ENCODE measurements at regions not wholly inside any gene's neighbourhood (a gene's known extent, or its start where the extent isn't known, plus 50 kb on each side); places are given as distances from the start of the nearest gene placed in this dataset.

DNA sequence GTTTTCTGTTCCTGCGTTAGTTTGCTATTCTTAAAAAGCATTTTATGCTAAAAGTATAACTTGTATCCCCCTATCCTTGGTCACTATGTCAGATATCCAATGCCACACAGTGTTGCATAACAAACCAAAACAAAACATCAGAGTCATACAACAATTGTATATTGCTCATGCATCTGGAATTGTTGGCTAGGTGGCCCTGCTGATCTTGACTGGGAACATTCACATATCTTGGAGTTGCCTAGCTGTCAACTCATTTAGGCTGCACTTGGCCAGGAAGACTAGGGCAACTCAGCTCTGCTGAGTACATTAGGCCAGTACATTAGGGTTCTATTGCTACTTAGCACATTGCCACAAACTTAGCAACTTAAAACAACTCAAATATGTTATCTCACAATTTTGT, 706.5 kb upstream of the UBE2E2 start:
- WGBS (ENCODE audit: insufficient coverage, low coverage, missing lambda C conversion rate), result 0% methylated on average over 1 of the region's 1 CpG
- no peak overlapping the region for H2AFZ ChIP-seq (ENCODE audit: low read depth, low read length)
- H3K4me2 ChIP-seq (ENCODE audit: insufficient read depth, low read length), result no peak overlapping the region
- H3K9me3 ChIP-seq (replicated peaks; ENCODE audit: control insufficient read depth, insufficient read depth, low read depth, low read length), result peaks cover 2% of the 10 kb centered on the region; the same call in 1 of the 2 replicates
- CTCF ChIA-PET (ENCODE audit: low intra/inter-chr PET ratio), result no interaction called here
- no peaks in the 10 kb centered on the region for H3K27me3 ChIP-seq (ENCODE audit: control insufficient read depth in 2 of 2, insufficient read depth in 2 of 2, low read length in 2 of 2)
- H4K20me1 ChIP-seq (replicated peaks; ENCODE audit: control insufficient read depth, insufficient read depth, low read length), result no peaks in the 10 kb centered on the region
- H3K27ac ChIP-seq (ENCODE audit: extremely low read depth, low read depth, low read length), result no peak overlapping the region
- TF ChIP-seq GABPA (tag; conservative IDR thresholded peaks at IDR 0.05; ENCODE audit: low read depth), result no peak
- TF ChIP-seq, protein P1, sequence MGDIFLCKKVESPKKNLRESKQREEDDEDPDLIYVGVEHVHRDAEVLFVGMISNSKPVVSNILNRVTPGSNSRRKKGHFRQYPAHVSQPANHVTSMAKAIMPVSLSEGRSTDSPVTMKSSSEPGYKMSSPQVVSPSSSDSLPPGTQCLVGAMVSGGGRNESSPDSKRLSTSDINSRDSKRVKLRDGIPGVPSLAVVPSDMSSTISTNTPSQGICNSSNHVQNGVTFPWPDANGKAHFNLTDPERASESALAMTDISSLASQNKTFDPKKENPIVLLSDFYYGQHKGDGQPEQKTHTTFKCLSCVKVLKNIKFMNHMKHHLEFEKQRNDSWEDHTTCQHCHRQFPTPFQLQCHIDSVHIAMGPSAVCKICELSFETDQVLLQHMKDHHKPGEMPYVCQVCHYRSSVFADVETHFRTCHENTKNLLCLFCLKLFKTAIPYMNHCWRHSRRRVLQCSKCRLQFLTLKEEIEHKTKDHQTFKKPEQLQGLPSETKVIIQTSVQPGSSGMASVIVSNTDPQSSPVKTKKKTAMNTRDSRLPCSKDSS (IDR thresholded peaks at IDR 0.05; ENCODE audit: low read depth, partially characterized antibody), result no peak
- TF ChIP-seq, protein P2, sequence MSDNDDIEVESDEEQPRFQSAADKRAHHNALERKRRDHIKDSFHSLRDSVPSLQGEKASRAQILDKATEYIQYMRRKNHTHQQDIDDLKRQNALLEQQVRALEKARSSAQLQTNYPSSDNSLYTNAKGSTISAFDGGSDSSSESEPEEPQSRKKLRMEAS (CRISPR knock-in tag; IDR thresholded peaks at IDR 0.05), result no peak
- no peak for TF ChIP-seq POLR2G (IDR thresholded peaks at IDR 0.05; ENCODE audit: low read depth, low read length)
- POLR2A ChIA-PET, result no interaction called here
- H3K9ac ChIP-seq (ENCODE audit: insufficient read depth in 1 of 2, low read depth in 2 of 2, low read length in 2 of 2), result no peak overlapping the region
- intact Hi-C loops (cut with micrococcal nuclease) (no loop called here), in situ Hi-C loops (cut with MboI) (no loop called here)
- no TSS peak for BruUV-seq (replicated peaks)
- H3K9me1 ChIP-seq (ENCODE audit: control insufficient read depth, insufficient read depth, low read length), result no peaks in the 10 kb centered on the region
- no peaks in the 10 kb centered on the region for H3K79me2 ChIP-seq (ENCODE audit: control insufficient read depth, insufficient read depth, low read length)
- H3K4me3 ChIP-seq, result no peak overlapping the region
- ATAC-seq (no peak), DNase-seq (ENCODE audit: extremely low read depth in 1 of 4, low spot score in 3 of 4) (no peak), FAIRE-seq (no peak)
- no peaks in the 10 kb centered on the region for H3K36me3 ChIP-seq (ENCODE audit: control insufficient read depth, insufficient read depth, low read length)
- no peaks in the 10 kb centered on the region for H3K4me1 ChIP-seq (replicated peaks in 1 of 2; ENCODE audit: control insufficient read depth in 2 of 2, insufficient read depth in 2 of 2, low read length in 2 of 2)

DNA sequence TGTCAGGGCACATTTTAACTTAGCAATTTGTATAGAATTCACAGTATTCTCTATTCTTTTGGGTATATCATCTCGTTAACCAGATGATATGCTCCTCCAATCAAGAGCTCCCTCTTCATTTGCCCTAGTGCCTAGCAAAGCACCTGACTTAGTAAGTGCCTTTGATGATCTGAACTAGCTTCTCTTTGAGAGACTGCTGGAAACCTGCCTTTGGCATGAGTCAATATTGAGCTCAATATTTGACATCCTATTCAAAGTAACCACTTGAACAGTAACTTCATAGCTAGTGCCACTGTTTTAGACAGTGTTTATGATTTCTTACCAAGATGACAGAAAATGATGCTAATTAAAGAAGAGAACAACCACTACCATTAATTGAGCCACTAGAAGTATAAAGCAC, 696.3 kb upstream of the UBE2E2 start:
- H4K20me1 ChIP-seq (replicated peaks; ENCODE audit: control insufficient read depth, insufficient read depth, low read length), result no peaks in the 10 kb centered on the region
- H3K4me1 ChIP-seq (replicated peaks in 1 of 2; ENCODE audit: control insufficient read depth in 2 of 2, insufficient read depth in 2 of 2, low read length in 2 of 2), result no peaks in the 10 kb centered on the region
- ATAC-seq (no peak), FAIRE-seq (no peak), DNase-seq (ENCODE audit: extremely low read depth in 1 of 4, low spot score in 3 of 4) (no peak)
- no peaks in the 10 kb centered on the region for H3K79me2 ChIP-seq (ENCODE audit: control insufficient read depth, insufficient read depth, low read length)
- no peaks in the 10 kb centered on the region for H3K36me3 ChIP-seq (ENCODE audit: control insufficient read depth, insufficient read depth, low read length)
- no peaks in the 10 kb centered on the region for H3K9me1 ChIP-seq (ENCODE audit: control insufficient read depth, insufficient read depth, low read length)
- CTCF ChIA-PET (ENCODE audit: low intra/inter-chr PET ratio), result no interaction called here
- in situ Hi-C loops (cut with MboI), result no loop called here
- no peak overlapping the region for H3K9ac ChIP-seq (ENCODE audit: insufficient read depth in 1 of 2, low read depth in 2 of 2, low read length in 2 of 2)
- intact Hi-C loops (cut with micrococcal nuclease), result no loop called here
- H3K27me3 ChIP-seq (ENCODE audit: control insufficient read depth in 2 of 2, insufficient read depth in 2 of 2, low read length in 2 of 2), result no peaks in the 10 kb centered on the region
- POLR2A ChIA-PET, result no interaction called here
- WGBS (ENCODE audit: insufficient coverage, low coverage, missing lambda C conversion rate), result 0% methylated on average over 1 of the region's 1 CpG
- H2AFZ ChIP-seq (ENCODE audit: low read depth, low read length), result no peak overlapping the region
- no peak overlapping the region for H3K4me2 ChIP-seq (ENCODE audit: insufficient read depth, low read length)
- BruUV-seq (replicated peaks), result no TSS peak
- H3K27ac ChIP-seq (ENCODE audit: extremely low read depth, low read depth, low read length), result no peak overlapping the region
- no peaks in the 10 kb centered on the region for H3K9me3 ChIP-seq (replicated peaks; ENCODE audit: control insufficient read depth, insufficient read depth, low read depth, low read length)
- H3K4me3 ChIP-seq, result no peak overlapping the region
- TF ChIP-seq ZNF143 (CRISPR knock-in tag; IDR thresholded peaks at IDR 0.05) (no peak), ZNF3 (CRISPR knock-in tag; IDR thresholded peaks at IDR 0.05) (no peak), SRSF7 (optimal IDR thresholded peaks at IDR 0.05; ENCODE audit: low read depth, low read length) (no peak), HNRNPK (IDR thresholded peaks at IDR 0.05; ENCODE audit: low read depth, low read length, poor library complexity, severe bottlenecking) (no peak)
- TF ChIP-seq, protein P3, sequence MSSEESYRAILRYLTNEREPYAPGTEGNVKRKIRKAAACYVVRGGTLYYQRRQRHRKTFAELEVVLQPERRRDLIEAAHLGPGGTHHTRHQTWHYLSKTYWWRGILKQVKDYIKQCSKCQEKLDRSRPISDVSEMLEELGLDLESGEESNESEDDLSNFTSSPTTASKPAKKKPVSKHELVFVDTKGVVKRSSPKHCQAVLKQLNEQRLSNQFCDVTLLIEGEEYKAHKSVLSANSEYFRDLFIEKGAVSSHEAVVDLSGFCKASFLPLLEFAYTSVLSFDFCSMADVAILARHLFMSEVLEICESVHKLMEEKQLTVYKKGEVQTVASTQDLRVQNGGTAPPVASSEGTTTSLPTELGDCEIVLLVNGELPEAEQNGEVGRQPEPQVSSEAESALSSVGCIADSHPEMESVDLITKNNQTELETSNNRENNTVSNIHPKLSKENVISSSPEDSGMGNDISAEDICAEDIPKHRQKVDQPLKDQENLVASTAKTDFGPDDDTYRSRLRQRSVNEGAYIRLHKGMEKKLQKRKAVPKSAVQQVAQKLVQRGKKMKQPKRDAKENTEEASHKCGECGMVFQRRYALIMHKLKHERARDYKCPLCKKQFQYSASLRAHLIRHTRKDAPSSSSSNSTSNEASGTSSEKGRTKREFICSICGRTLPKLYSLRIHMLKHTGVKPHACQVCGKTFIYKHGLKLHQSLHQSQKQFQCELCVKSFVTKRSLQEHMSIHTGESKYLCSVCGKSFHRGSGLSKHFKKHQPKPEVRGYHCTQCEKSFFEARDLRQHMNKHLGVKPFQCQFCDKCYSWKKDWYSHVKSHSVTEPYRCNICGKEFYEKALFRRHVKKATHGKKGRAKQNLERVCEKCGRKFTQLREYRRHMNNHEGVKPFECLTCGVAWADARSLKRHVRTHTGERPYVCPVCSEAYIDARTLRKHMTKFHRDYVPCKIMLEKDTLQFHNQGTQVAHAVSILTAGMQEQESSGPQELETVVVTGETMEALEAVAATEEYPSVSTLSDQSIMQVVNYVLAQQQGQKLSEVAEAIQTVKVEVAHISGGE (CRISPR knock-in tag; IDR thresholded peaks at IDR 0.05), result no peak
